ENCODE measurements at regions not wholly inside any gene's neighbourhood (a gene's known extent, or its start where the extent isn't known, plus 50 kb on each side); places are given as distances from the start of the nearest gene placed in this dataset.
A peak's percentile ranks its signal among the peaks of the same experiment; 100 is the strongest.

DNA sequence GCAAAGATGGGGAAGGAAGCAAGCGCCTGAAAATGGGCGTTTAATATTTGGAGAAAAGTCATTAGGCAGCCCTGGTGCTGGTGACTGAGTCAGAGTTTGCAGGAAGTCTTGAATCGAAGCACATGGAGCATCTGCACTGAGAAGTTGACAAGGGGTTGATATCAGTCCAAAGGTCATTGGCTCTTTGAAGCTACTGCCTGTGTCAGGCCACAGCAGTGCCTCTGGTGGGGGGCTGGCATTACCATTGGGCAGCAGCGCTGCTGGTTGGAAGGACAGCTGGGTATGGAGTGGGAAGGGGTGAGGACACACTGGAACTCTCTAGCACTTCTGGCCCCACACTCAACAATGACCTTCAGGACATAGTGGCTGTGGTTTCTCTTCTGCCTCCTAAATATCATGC lies 150.4 kb upstream of the ERCC6L2 start (continued):
- TF ChIP-seq, protein P1, sequence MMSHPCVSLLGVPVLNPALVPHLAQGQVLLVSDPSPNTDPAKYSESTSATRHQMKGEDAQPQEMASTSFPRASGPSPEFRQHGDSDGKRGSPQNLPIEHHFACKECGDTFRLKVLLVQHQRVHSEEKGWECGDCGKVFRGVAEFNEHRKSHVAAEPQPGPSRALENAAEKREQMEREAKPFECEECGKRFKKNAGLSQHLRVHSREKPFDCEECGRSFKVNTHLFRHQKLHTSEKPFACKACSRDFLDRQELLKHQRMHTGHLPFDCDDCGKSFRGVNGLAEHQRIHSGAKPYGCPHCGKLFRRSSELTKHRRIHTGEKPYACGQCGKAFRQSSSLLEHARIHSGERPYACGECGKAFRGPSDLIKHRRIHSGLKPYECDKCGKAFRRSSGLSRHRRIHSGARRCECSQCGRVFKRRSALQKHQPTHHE (CRISPR knock-in tag; IDR thresholded peaks at IDR 0.05; ENCODE audit: borderline replicate concordance): no peak
- TF ChIP-seq ZNF761 (CRISPR knock-in tag; conservative IDR thresholded peaks at IDR 0.05) (no peak), NCOA2 (CRISPR knock-in tag; IDR thresholded peaks at IDR 0.05) (no peak), MED8 (CRISPR knock-in tag; IDR thresholded peaks at IDR 0.05; ENCODE audit: insufficient replicate concordance) (no peak), ZNF577 (CRISPR knock-in tag; IDR thresholded peaks at IDR 0.05; ENCODE audit: borderline replicate concordance, low read depth) (no peak), SALL2 (CRISPR knock-in tag; IDR thresholded peaks at IDR 0.05) (no peak), ZNF484 (CRISPR knock-in tag; IDR thresholded peaks at IDR 0.05; ENCODE audit: borderline replicate concordance, low read depth) (peak; percentile 96; the same call in 1 of the 2 replicates), NKX3-1 (CRISPR knock-in tag; IDR thresholded peaks at IDR 0.05) (no peak), ZNF33A (CRISPR knock-in tag; IDR thresholded peaks at IDR 0.05; ENCODE audit: borderline replicate concordance) (no peak), REPIN1 (CRISPR knock-in tag; IDR thresholded peaks at IDR 0.05; ENCODE audit: borderline replicate concordance, low read depth) (no peak), NR2C2 (CRISPR knock-in tag; IDR thresholded peaks at IDR 0.05; ENCODE audit: borderline replicate concordance) (no peak), CEBPB (IDR thresholded peaks at IDR 0.05; ENCODE audit: borderline replicate concordance, low read depth, low read length) (no peak), ZNF234 (CRISPR knock-in tag; conservative IDR thresholded peaks at IDR 0.05) (no peak), ZNF644 (CRISPR knock-in tag; IDR thresholded peaks at IDR 0.05; ENCODE audit: low read depth) (peak; percentile 46; the same call in 1 of the 2 replicates), SRY (CRISPR knock-in tag; IDR thresholded peaks at IDR 0.05) (no peak), ZBTB1 (CRISPR knock-in tag; IDR thresholded peaks at IDR 0.05; ENCODE audit: borderline replicate concordance) (no peak), ZNF367 (CRISPR knock-in tag; IDR thresholded peaks at IDR 0.05; ENCODE audit: borderline replicate concordance) (no peak), SAFB2 (CRISPR knock-in tag; IDR thresholded peaks at IDR 0.05; ENCODE audit: borderline replicate concordance, low read depth) (no peak), ZNF816 (CRISPR knock-in tag; IDR thresholded peaks at IDR 0.05; ENCODE audit: borderline replicate concordance) (no peak), SIN3A (IDR thresholded peaks at IDR 0.05; ENCODE audit: borderline replicate concordance, low read depth, low read length) (no peak), ZNF333 (CRISPR knock-in tag; IDR thresholded peaks at IDR 0.05; ENCODE audit: borderline replicate concordance) (no peak)
- TF ChIP-seq, protein P2, sequence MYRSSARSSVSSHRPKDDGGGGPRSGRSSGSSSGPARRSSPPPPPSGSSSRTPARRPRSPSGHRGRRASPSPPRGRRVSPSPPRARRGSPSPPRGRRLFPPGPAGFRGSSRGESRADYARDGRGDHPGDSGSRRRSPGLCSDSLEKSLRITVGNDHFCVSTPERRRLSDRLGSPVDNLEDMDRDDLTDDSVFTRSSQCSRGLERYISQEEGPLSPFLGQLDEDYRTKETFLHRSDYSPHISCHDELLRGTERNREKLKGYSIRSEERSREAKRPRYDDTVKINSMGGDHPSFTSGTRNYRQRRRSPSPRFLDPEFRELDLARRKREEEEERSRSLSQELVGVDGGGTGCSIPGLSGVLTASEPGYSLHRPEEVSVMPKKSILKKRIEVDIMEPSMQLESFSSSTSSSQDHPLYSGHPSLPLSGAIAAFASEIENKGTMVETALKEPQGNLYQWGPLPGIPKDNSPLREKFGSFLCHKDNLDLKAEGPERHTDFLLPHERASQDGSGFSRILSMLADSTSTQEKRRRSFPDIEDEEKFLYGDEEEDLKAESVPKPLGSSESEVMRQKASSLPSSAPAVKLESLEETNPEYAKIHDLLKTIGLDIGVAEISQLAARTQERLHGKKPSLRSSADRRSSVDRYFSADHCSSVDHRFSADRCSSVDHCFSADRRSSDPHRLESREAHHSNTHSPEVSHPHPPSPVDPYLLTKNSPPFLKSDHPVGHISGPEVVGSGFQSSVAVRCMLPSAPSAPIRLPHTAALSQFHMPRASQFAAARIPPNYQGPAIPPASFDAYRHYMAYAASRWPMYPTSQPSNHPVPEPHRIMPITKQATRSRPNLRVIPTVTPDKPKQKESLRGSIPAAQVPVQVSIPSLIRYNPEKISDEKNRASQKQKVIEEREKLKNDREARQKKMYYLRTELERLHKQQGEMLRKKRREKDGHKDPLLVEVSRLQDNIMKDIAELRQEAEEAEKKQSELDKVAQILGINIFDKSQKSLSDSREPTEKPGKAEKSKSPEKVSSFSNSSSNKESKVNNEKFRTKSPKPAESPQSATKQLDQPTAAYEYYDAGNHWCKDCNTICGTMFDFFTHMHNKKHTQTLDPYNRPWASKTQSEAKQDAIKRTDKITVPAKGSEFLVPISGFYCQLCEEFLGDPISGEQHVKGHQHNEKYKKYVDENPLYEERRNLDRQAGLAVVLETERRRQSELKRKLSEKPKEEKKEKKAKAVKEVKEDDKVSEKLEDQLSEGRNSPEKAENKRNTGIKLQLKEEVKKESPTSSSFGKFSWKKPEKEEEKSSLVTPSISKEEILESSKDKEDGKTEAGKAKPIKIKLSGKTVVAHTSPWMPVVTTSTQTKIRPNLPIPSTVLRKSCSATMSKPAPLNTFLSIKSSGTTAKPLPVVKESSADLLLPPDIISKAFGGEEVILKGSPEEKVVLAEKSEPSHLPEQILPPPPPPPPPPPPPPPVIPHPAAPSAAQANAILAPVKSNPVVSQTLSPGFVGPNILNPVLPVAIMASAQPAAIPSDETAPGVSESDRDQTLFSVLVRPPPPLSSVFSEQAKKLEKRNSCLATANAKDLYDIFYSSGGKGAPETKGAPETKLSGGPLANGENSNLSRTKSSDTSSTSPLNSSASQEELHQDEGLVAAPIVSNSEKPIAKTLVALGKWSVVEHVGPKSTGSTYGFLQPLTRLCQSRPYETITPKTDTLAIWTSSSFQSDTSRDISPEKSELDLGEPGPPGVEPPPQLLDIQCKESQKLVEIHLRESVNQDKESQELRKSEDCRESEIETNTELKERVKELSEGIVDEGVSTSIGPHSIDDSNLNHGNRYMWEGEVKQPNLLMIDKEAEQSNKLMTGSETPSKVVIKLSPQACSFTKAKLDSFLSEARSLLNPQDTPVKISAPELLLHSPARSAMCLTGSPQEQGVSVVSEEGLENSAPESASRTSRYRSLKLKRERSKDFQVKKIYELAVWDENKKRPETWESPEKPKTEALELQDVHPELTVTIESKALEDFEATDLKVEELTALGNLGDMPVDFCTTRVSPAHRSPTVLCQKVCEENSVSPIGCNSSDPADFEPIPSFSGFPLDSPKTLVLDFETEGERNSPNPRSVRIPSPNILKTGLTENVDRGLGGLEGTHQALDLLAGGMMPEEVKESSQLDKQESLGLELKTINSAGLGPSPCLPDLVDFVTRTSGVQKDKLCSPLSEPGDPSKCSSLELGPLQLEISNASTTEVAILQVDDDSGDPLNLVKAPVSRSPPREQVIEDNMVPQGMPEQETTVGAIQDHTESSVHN (CRISPR knock-in tag; IDR thresholded peaks at IDR 0.05): no peak
- TF ChIP-seq, protein P3, sequence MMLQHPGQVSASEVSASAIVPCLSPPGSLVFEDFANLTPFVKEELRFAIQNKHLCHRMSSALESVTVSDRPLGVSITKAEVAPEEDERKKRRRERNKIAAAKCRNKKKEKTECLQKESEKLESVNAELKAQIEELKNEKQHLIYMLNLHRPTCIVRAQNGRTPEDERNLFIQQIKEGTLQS (CRISPR knock-in tag; IDR thresholded peaks at IDR 0.05): no peak

All from HepG2 (cell line).